ENCODE measurements at regions not wholly inside any gene's neighbourhood (a gene's known extent, or its start where the extent isn't known, plus 50 kb on each side); places are given as distances from the start of the nearest gene placed in this dataset.

DNA sequence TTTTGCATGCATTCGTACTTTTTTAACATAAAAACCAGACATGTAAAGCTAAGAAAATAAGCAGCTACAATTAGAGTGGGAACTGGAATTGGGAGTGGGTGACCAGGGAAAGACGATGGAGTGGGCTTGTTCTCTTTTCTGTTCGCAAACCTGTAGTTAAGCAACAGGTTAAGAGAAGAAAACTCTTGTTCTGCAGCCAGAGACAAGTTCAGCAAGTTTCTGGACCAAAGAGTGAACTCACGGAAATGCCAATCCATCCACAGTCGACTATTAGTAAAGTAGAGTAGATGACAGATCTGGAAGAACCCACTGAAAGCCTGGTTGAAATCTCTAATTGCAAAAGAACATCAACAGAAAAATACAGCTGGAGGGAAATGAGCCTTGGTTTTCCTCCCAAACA lies 197.8 kb downstream of the TFAP2A start:
- Histone ChIP-seq H3K9me3 (ENCODE audit: low read length) (no peaks in the 10 kb centered on the region), H3K36me3 (ENCODE audit: low read depth, low read length) (no peaks in the 10 kb centered on the region), H3K4me2 (ENCODE audit: low read length) (no peak overlapping the region), H2AFZ (ENCODE audit: low read length) (no peak overlapping the region), H3K9me2 (replicated peaks; ENCODE audit: low read length) (no peaks in the 10 kb centered on the region), H3K4me1 (ENCODE audit: insufficient read depth, low read length) (no peaks in the 10 kb centered on the region), H3K9ac (ENCODE audit: low read length) (no peak overlapping the region), H3K4me3 (ENCODE audit: low read length) (no peak overlapping the region), H3K27ac (ENCODE audit: low read length) (no peak overlapping the region), H4K20me1 (ENCODE audit: low read length) (no peaks in the 10 kb centered on the region), H3K27me3 (ENCODE audit: low read length) (0 out of 2 replicates have a peak, but pooled peaks cover 3% of the 10 kb centered on the region), H3K79me2 (ENCODE audit: low read length) (no peaks in the 10 kb centered on the region), H3F3A (ENCODE audit: low read length, unreplicated experiment) (no peaks in the 10 kb centered on the region)
- TF ChIP-seq CTCF (conservative IDR thresholded peaks at IDR 0.05; ENCODE audit: low read depth, low read length) = no peak
- TF ChIP-seq EZH2phosphoT487 (IDR thresholded peaks at IDR 0.05; ENCODE audit: borderline replicate concordance, low read length) = no peak
- no peak for TF ChIP-seq EZH2 (IDR thresholded peaks at IDR 0.05; ENCODE audit: low read length, unreplicated experiment)
- intact Hi-C loops (cut with micrococcal nuclease) = no loop called here
- ATAC-seq (no peak), DNase-seq (no peak)
- ChIA-PET CTCF (no interaction called here), POLR2A (ENCODE audit: unreplicated experiment) (no interaction called here)
- no TSS peak for BruUV-seq (replicated peaks)

DNA sequence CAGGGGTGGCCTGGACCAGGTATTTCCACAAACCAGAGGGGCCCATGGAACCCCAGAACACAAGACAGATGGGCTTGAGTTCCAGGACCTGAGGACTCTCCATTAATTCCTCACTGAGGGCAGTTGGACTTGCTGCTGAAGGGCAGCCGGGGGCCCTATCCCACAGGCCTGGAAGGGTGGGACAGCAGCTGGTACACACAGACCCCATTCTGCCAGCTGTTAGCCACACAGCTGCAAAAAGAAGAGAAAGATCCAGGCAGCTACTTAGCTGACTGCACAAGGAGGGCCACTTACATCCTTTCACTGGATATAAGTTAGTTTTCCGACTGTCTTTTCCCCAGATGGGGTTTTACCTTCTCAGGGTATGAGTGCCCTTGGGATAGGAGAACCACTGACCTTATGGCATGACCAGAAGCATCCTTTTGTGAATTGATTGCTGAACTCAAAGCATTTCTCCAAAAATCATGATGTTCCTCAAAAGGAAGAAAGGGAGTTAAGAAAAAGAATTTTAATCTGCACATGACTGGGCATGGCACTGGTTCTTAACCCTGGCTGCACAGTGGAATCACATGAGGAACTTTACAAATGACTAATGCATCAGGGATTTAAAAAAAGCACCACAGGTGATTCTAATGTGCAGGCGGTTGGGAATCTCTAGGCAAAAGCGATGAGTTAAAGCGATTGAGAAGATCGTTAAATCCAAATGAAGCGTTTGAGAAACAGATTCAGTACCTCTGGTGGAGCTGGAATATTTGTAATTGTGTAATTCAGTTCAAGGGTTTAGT lies 199.4 kb downstream of the TFAP2A start:
- Histone ChIP-seq H3K4me1 (ENCODE audit: insufficient read depth, low read length) (0 out of 2 replicates have a peak, but pooled peaks cover under 1% of the 10 kb centered on the region), H3F3A (ENCODE audit: low read length, unreplicated experiment) (no peaks in the 10 kb centered on the region), H3K36me3 (ENCODE audit: low read depth, low read length) (no peaks in the 10 kb centered on the region), H2AFZ (ENCODE audit: low read length) (no peak overlapping the region), H3K9ac (ENCODE audit: low read length) (no peak overlapping the region), H3K27me3 (ENCODE audit: low read length) (0 out of 2 replicates have a peak, but pooled peaks cover 3% of the 10 kb centered on the region), H3K4me2 (ENCODE audit: low read length) (no peak overlapping the region), H3K9me2 (replicated peaks; ENCODE audit: low read length) (no peaks in the 10 kb centered on the region), H3K79me2 (ENCODE audit: low read length) (no peaks in the 10 kb centered on the region), H3K9me3 (ENCODE audit: low read length) (no peaks in the 10 kb centered on the region), H4K20me1 (ENCODE audit: low read length) (no peaks in the 10 kb centered on the region), H3K27ac (ENCODE audit: low read length) (no peak overlapping the region), H3K4me3 (ENCODE audit: low read length) (no peak overlapping the region)
- ChIA-PET CTCF (no interaction called here), POLR2A (ENCODE audit: unreplicated experiment) (no interaction called here)
- no peak for DNase-seq
- intact Hi-C loops (cut with micrococcal nuclease) = no loop called here
- TF ChIP-seq EZH2 (IDR thresholded peaks at IDR 0.05; ENCODE audit: low read length, unreplicated experiment) = no peak
- TF ChIP-seq EZH2phosphoT487 (IDR thresholded peaks at IDR 0.05; ENCODE audit: borderline replicate concordance, low read length) = no peak
- no peak for TF ChIP-seq CTCF (conservative IDR thresholded peaks at IDR 0.05; ENCODE audit: low read depth, low read length)
- ATAC-seq = no peak
- no TSS peak for BruUV-seq (replicated peaks)

GRCh38 chr6:10210052-10210451 lies 204.8 kb downstream of the TFAP2A start:
- Histone ChIP-seq H3K79me2 (ENCODE audit: low read length) (no peaks in the 10 kb centered on the region), H3F3A (ENCODE audit: low read length, unreplicated experiment) (no peaks in the 10 kb centered on the region), H3K27me3 (ENCODE audit: low read length) (0 out of 2 replicates have a peak, but pooled peaks cover under 1% of the 10 kb centered on the region), H3K9ac (ENCODE audit: low read length) (no peak overlapping the region), H4K20me1 (ENCODE audit: low read length) (no peaks in the 10 kb centered on the region), H2AFZ (ENCODE audit: low read length) (no peak overlapping the region), H3K4me1 (ENCODE audit: insufficient read depth, low read length) (peaks cover 9% of the 10 kb centered on the region; the same call in 1 of the 2 replicates), H3K9me3 (ENCODE audit: low read length) (no peaks in the 10 kb centered on the region), H3K9me2 (replicated peaks; ENCODE audit: low read length) (no peaks in the 10 kb centered on the region), H3K27ac (ENCODE audit: low read length) (no peak overlapping the region), H3K36me3 (ENCODE audit: low read depth, low read length) (no peaks in the 10 kb centered on the region), H3K4me3 (ENCODE audit: low read length) (no peak overlapping the region), H3K4me2 (ENCODE audit: low read length) (no peak overlapping the region)
- no TSS peak for BruUV-seq (replicated peaks)
- CTCF ChIA-PET = no interaction called here
- intact Hi-C loops (cut with micrococcal nuclease) = no loop called here
- TF ChIP-seq CTCF (conservative IDR thresholded peaks at IDR 0.05; ENCODE audit: low read depth, low read length) (no peak), EZH2 (IDR thresholded peaks at IDR 0.05; ENCODE audit: low read length, unreplicated experiment) (no peak), EZH2phosphoT487 (IDR thresholded peaks at IDR 0.05; ENCODE audit: borderline replicate concordance, low read length) (no peak)
- DNase-seq = peak; percentile 68
- ATAC-seq = no peak
- POLR2A ChIA-PET (ENCODE audit: unreplicated experiment) = no interaction called here

Data from PC-3 (cell line).